HG02973 (cell line): ENCODE measurements at regions not wholly inside any gene's neighbourhood (a gene's known extent, or its start where the extent isn't known, plus 50 kb on each side); places are given as distances from the start of the nearest gene placed in this dataset.
"Not testable (repeated sequence)": the region's sequence is repeated elsewhere in the genome, so short reads cannot be mapped to it uniquely, and the experiment has no call there.

Experiments
- ATAC-seq: cut with Tn5 transposase; IDR thresholded peaks from one replicate; pipeline ENCODE4 v1.9.1; 2021; ENCODE audit warnings: moderate library complexity; ENCODE audit not compliant: unreplicated experiment

DNA sequence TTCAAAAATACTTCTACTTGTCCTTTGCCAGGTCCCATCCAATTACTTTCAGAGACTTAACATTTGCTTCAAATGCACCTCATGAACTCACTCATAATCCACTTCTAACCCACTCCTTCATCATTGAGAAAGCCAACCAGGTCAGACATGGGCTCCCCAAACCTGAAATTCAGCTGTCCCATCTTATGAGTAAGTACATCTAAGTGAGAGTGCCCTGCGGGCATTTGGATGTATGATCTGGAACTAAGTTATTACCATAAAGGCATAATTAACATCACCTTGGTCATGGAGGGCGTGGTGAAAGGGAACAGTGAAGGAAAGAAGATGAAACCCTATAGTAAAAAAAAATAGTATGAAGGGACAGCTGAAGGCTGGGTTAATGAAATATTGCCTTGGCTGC lies 896.8 kb downstream of the C6orf118 start:
- ATAC-seq = no peak

DNA sequence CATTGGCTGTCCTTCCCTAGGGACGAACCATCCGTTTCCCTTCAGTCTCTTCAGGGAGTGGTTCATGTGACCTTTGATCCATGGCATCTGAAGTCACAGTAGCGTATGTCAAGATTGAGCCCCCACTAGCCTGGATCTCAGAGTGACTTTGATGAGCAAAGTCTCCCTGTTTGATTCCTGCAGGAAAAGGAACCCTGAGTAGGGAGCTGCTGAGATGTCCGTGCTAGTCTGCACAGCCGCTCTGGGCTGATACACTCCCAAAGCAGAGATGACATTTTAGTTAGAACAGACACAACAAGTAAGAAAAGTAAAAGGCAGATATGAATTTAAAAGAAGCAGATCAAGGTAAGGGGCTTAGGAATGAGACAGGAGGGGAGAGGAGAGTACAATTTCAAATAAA lies 899.4 kb downstream of the C6orf118 start:
- ATAC-seq = no peak

DNA sequence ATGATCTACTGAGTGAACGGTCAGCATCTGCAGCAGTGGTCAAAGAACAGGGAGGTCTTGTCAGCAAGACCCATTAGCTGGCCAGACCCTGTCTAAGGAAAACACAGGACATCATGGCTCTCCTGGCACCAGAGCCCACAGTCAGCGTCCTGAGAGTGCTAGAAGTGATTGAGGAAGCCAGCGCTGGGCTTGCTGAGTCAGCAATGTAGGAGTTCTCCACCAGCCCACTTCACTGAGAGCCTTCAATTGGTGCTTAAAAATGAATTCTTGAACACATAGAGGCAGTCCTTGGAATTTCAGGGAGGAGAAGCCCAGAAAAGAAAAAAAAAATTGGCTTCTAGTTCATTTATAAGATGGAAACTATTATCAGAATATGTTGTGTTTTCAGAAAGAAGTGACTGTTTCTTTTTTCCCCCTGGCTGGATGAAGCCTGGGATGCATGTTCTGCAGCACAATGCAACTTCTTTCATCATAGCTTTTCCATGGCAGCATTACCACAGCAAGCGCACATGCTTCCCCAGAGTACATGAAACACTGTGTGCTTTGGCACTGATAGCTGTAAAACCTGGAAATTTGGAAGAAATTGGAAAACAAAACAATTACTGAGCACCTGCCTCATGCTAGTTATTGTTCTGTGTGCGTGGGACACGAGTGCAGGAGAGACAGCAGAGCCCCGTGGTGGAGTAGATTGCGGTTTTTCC lies 899.9 kb downstream of the C6orf118 start:
- ATAC-seq = no peak

DNA sequence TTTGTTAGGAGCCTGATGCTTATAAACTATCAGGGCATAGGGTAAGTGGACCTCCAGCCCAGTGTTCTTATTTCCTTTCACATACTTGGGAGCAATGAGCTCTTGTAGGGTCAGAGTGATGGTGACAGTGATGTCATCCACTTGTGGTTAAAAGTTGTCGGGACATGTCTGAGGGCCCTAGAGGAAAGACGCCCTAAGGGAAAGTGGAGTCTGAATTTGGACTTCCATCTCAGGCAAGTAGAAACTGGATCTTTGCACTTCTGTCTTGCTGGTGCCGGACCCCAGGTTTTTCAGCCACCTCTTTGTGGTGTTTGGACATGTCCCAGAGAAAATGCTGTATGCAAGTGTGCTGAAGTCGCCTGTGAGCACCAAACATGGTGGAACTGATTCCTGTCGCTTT lies 900.5 kb downstream of the C6orf118 start:
- no peak for ATAC-seq

DNA sequence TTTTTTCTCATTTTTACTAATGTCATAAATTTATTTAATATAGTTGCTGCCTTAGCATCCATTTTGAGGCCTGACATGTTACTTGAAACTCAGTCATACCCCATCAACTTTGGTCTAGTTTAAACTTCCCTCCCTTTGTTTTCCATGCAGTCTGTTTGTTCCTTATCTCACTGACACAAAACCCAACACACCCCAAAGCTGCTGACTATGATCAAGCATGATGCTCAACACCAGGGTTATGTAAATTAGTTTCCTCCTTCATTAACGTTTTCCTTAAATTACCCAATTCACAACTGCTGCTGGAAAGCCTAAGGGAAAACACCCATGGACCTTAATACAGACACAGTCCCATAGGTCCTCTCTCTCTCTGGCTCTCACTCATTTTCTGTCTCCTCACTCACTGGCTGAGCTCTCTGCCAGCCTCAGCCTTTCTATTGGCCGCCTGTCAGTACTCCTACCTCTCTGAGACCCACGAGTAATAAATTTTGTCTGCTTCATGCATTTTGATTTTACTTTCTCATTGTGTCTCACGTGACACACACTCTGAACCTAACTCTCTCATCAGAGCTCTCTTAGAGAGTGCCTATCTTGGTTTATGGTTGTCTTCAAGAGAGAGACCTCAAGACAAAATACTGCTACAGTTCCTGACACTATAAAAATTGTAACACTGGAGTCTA lies 904.5 kb downstream of the C6orf118 start:
- ATAC-seq = no peak

DNA sequence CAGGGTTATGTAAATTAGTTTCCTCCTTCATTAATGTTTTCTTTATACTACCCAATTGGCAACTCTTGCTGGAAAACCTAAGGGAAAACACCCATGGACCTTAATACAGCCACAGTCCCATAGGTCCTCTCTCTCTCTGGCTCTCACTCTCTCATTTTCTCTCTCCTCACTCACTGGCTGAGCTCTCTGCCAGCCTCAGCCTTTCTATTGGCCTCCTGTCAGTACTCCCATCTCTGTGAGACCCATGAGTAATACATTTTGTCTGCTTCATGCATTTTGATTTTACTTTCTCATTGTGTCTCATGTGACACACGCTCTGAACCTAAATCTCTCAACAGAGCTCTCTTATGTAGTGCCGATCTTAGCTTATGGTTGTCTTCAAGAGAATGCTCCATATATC lies 907.5 kb downstream of the C6orf118 start:
- no peak for ATAC-seq

DNA sequence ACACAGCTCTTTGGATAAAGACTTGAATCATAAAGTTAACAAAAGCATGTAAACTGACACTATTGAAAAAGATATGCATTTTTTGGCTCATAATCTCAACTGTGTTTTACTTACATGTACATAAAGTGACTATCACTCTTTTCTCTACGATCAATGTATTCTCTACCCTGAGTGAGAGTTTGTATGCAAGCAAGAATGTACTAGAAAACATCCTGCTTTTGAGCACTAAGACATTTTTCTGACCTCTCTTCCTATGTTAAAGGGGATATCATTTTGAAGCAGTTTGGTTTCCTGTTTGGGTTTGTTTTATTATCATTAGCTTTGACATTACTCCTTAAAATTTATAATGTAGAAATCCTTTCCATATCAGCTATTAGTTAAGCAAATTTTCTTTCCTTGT lies 910.8 kb downstream of the C6orf118 start:
- ATAC-seq = no peak

DNA sequence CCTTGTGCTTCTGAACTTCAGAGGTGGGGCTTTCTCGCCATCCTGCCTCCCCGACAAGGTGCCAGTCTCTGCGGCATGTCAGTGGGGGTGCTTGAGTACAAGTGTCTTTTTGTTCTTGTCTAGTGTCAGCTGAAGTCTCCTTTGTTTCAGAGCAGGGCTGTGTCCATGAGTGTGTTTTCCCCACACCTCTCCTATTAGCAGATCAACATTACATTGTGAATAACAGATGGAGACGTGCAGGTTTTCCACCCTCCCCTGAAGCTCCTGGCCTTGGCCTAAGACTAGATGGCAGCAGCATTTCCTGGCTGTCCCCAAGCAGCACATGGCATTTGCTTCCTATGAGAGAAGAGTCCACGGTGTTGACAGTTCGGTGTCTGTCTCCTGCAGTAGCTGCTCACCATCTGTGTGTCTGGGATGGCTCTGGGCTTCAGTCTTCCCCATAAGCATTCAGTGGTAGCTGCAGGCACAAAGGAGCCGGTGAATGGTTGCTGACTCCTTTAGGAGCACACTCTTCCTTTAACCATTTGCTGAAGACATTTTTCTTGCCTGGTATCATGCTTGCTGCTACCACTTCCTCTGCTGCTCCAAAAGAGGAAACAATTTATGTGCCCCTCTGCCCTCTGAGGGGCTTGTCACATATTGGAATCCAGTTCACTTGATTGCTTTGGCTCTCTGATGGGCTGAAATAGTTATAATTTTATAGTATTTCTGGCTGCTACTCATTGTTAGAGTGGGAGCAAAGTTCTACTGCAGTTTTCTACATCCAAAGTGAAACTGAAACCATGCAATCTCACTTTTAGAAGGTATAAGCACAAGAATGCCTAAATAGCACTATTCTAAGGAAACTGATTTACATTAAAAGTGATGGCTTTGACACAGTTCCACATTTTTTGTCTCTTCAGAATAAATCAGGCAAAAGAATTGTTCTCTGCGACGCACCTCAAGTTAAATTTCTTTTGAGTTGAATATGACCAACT lies 913.0 kb downstream of the C6orf118 start:
- no peak for ATAC-seq

DNA sequence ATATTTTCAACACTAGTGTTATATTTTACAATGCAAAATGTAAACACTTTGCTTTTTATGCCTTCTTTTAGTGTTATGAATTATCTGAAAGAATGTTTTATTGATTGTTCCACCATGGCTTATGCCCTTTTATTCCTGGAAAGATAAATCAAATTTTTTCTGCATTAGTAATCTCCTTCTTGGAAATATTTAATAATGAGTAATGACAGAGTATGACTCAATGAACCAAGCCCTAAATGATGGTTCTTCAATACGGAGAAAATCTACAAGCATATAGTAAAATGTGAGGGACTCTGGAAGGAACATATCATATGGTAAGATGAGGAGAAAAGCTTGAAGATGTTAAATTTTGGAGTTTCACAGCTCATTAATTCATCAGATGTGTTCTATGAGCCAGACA lies 929.6 kb downstream of the C6orf118 start:
- no peak for ATAC-seq

DNA sequence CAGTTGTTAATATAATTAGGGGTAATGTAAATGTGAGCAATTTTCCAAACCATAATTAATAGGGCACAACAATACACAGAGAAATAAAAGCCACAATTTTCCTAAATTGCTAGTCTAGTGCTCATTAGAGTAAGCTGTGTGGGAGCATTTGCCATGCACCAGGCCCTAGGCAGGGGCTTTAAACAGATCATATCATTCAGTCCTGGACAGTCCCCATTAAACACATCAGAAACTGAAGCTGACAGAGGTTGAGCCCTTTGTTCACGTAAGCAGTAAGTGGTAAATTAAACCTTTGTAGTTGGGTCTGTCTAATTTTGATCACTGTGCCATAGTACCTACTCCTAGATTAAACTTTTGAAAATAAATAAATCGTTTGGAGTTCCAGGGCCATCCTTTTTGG lies 931.1 kb downstream of the C6orf118 start:
- no peak for ATAC-seq

DNA sequence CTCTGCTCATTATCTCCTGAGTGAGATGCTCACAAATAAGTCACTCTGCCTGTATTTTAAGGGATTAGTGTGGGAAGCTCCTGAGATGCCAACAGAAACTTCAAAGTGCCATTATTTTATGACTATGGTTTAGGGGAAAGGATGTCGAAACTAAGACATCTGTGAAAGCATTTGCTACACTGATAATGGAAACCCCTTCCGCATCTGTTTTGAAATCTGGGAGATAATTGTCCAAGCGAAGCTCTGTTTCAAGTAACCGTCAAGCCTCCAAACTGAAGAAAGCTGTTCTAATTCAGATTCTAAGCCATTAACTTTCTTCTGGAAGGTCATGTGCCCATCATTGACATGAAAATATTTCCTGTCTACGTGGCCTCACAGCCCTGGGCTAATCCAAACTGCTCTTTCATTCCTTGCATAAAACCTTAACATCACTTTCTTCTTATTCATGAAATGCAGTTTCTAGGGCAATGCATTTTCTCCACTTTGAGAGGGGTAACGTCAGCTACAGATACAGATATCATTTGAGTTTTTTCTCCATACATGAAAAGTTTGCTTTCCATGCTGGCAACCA lies 932.0 kb downstream of the C6orf118 start:
- no peak for ATAC-seq

DNA sequence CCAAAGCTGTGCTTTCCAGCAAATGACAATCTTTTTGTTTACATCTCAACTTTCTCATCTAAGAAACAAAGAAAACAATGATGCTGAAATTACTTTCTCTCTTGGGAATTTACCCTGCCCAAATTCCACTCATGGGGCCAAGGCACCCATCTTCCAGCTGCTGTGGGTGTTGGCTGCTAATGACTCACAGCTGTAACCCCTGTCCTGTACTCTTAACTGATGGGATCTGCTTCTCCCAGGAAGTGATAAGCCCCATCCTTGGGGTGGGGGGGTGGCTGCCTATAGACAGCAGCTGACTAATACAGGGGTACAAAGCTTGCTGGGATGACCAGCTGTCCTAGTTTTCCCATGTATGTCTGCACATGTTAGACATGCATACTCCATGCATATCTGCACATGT lies 938.6 kb downstream of the C6orf118 start:
- no peak for ATAC-seq

DNA sequence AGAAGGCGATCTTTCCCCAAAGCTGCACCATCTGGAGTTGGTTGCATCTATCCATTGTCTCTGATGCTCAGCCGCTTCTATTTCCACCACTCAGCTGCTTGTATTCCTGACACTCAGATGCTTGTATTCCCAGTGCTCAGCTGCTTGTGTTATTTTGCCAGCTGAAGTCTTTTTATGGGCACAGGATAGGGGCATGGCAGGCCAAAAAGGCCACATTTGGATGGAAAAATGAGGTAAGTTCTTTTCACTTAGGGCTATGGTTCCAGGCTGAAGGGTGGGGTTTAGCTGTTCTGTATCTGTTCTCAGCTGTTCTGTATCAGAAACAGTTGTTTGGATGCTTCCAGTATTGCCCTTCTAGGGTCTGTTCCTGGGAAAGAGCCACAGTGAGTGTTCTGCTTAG lies 944.9 kb downstream of the QKI start:
- no peak for ATAC-seq

DNA sequence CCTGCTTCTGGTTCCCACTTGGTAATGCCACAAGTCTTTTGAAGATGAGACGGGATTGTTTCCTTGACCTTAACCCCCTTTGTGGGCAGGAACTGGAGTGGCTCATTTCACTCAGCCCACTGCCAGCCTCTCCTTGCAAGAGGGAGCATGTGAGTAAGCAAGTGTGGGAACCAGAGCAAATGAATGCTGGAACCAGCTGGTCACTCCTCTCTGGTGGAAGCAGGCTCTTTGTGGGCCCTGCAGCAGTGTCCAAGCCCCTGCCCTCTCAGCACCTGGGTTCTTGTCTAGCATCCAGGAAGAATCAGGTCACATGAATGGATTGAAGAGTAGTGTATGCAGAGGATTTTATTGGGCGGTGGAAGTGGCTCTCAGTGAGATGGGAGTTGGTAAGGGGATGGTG lies 944.5 kb downstream of the QKI start:
- no peak for ATAC-seq

DNA sequence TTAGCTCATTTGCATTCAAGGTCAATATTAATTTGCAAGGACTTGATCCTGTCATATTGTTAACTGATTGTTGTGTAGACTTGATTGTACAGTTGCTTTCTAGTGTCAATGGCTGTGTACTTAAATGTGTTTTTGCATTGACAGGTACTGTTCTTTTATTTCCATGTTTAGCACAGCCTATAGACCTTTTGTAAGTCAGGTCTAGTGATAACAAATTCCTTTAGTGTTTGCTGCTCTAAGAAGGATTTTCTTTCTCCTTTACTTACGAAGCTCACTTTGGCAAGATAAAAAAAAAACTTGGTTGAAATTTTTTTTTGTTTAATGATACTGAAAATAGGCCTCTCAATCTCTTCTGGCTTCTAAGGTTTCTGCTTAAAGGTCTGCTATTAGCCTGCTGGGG lies 942.3 kb downstream of the QKI start:
- ATAC-seq = no peak

DNA sequence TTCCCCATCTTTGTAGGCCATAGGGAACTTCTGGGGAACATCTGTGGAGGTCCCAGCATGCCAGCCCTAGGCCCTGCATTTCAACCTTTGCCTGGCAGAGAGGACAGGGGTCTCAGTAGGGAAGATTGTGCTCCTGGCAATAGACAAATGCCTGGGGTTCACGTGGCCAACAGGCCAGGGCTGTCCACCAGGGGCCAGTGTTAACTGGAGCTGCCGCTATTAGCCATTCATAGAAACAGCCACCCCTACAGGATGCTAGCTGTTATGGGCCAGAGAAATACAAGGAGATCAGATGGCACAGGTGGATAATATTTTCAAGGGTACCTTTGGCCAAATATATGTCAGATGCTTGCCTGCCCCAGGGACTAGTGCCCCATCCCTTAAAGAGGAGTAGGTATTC lies 932.9 kb downstream of the QKI start:
- ATAC-seq = no peak

DNA sequence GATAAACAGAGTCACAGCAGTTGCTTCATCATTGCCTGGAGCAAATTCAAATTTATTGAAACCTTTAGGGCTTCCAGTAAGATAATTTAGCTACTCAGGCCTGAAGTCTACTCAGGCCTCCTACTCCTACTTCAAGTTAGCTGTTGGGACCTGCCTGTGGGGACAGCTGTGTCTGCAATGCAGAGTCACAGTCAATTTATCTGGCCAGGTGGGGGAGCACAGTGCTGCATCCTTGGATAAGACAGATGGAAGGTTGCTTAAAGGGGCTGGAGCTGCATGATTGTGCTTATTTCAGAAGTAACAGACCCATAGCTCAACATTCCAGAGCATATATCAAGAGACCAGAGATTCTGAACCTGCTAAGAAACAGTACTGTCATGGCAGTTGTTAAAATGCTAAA lies 932.1 kb downstream of the QKI start:
- ATAC-seq = no peak

DNA sequence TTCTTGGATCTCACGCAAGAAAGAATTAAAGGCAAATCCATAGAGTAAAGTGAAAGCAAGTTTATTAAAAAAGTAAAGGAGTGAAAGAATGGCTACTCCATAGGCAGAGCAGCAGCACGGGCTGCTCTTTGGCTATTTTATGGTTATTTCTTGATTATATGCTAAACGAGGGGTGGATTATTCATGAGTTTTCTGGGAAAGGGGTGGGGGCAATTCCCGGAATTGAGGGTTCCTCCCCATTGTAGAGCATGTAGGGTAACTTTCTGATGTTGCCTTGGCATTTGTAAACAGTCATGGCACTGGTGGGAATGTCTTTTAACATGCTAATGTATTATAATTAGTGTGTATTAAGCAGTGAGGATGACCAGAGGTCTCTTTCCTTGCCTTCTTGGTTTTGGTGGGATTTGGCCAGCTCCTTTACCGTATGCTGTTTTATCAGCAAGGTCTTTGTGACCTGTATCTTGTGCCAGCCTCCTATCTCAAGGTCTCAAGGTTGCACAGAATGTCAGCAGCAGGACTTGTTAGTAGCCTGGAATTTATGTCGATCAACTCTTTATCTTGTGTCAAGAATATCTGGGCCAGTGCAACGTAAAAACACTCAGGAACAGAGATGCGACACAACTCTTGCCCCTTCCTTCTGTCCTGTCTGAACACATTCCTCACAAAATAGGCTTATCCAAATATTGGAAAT lies 931.4 kb downstream of the QKI start:
- no peak for ATAC-seq

DNA sequence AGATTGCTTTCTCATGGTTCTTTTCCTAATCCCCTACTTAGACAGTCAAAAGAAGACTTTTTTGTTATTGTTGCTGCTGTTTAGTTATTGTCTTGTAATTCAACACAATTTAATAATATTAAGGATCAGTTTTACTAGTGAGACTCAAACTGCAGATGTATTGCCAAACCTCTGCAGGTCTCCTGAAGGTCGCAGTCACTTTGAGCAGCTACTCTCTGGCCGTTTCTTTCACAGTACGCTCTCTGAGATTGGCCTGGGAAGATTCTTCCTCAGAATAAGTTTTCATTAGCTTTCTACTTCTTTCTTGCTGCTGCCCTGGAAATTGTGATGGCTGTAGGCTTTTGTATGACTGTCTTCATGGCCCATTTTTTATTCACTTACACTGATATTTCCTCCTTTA lies 930.8 kb downstream of the QKI start:
- no peak for ATAC-seq

DNA sequence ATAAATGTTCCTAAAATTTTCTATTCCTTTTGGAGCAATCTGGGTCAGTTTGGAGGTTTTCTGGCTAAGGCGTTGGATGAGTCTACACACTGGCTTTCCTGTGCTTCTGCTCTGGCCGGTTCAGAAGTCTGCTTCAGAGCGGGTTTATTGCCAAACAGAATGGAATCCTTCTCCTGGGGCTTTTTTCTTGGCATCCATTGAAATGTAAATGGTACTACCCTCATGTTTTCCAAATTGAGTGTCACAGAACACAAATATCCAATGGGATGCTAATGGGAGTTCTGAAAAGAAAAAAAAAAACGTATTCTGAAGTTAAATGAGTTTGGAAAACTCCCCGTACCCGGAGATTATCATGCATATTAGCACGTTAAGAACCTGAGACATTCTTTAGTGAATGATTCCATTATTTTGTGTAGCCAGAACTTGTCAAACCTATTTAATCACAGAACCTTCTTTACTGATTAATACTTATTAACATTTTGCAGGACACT lies 930.3 kb downstream of the QKI start:
- ATAC-seq = no peak

DNA sequence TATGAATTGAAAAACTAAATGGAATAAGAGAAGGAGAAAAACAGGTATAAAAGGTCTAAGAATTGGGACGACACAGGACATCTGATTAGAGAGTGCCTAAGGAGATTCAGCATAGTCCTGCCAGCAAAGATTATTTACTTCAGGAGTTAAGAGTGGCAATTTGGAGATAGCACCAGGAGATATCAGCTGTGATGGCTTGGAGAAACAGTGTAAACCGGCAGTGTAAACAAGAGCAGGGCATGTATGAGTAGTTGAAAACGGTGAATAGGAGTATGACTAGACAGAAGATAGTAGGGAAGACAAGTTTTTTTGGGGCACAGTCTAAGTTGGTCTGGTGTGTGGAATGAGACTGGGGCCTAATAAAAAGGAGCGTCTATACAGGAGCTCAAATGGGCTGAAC lies 924.9 kb downstream of the QKI start:
- not testable (repeated sequence) for ATAC-seq
